Renal cortex interstitium (tissue), 11 donors: ENCODE measurements at regions not wholly inside any gene's neighbourhood (a gene's known extent, or its start where the extent isn't known, plus 50 kb on each side); places are given as distances from the start of the nearest gene placed in this dataset.
"Not testable (repeated sequence)": the region's sequence is repeated elsewhere in the genome, so short reads cannot be mapped to it uniquely, and the experiment has no call there.

Experiments
- DNase-seq, 11 donors: peaks; one replicate each; pipeline ENCODE4 v3.0.0-alpha.2; 2013; ENCODE audit warnings: low read depth in 9 of 11, low spot score in 4 of 11; ENCODE audit errors: extremely low read depth in 1 of 11

- DNase-seq: no peak
Measured at GRCh38 chr5:10921160-10921559, 160.1 kb upstream of the DAP start.

GRCh38 chr5:10920400-10920799 is 159.4 kb upstream of the DAP start:
- DNase-seq: no peak

GRCh38 chr5:10914741-10915480 is 153.9 kb upstream of the DAP start:
- DNase-seq: no peak

GRCh38 chr5:10913841-10914240 is 152.8 kb upstream of the DAP start:
- DNase-seq: no peak

- DNase-seq: no peak
Measured at GRCh38 chr5:10913181-10913810, 152.3 kb upstream of the DAP start.

GRCh38 chr5:10912435-10912834 is 151.4 kb upstream of the DAP start:
- DNase-seq: no peak

GRCh38 chr5:10910261-10910660 is 149.2 kb upstream of the DAP start:
- DNase-seq: no peak

- DNase-seq: no peak
Measured at GRCh38 chr5:10904862-10905432, 143.9 kb upstream of the DAP start.

- DNase-seq: no peak
Measured at GRCh38 chr5:10903786-10904560, 142.9 kb upstream of the DAP start.

- no peak for DNase-seq
Measured at GRCh38 chr5:10902145-10902544, 141.1 kb upstream of the DAP start.

GRCh38 chr5:10898514-10898913 is 137.5 kb upstream of the DAP start:
- no peak for DNase-seq

- no peak for DNase-seq
Measured at GRCh38 chr5:10896016-10896415, 135.0 kb upstream of the DAP start.

- DNase-seq: peak in 3 of 11 donors; percentile 2 to 35 (median 13)
Measured at GRCh38 chr5:10894445-10895054, 133.5 kb upstream of the DAP start.

- no peak for DNase-seq
Measured at GRCh38 chr5:10892911-10893215, 131.8 kb upstream of the DAP start.

- no peak for DNase-seq
Measured at GRCh38 chr5:10892147-10892910, 131.3 kb upstream of the DAP start.

GRCh38 chr5:10891193-10891592 is 130.2 kb upstream of the DAP start:
- DNase-seq: no peak

GRCh38 chr5:10886497-10886896 is 125.5 kb upstream of the DAP start:
- no peak for DNase-seq

GRCh38 chr5:10885026-10885425 is 124.0 kb upstream of the DAP start:
- no peak for DNase-seq

GRCh38 chr5:10883945-10884344 is 122.9 kb upstream of the DAP start:
- DNase-seq: not testable (repeated sequence)
